Kidney tubule cell (primary cell): ENCODE measurements at regions not wholly inside any gene's neighbourhood (a gene's known extent, or its start where the extent isn't known, plus 50 kb on each side); places are given as distances from the start of the nearest gene placed in this dataset.
A peak's percentile ranks its signal among the peaks of the same experiment; 100 is the strongest.

ENCODE experiments used
- DNase-seq: peaks from one replicate; pipeline ENCODE4 v3.0.0-alpha.2; 2018; ENCODE audit warnings: low spot score

GRCh38 chr7:25952261-25953057 lies 199.5 kb upstream of the NFE2L3 start:
- no peak for DNase-seq

GRCh38 chr7:25953859-25954258 lies 198.1 kb upstream of the NFE2L3 start:
- no peak for DNase-seq

DNA sequence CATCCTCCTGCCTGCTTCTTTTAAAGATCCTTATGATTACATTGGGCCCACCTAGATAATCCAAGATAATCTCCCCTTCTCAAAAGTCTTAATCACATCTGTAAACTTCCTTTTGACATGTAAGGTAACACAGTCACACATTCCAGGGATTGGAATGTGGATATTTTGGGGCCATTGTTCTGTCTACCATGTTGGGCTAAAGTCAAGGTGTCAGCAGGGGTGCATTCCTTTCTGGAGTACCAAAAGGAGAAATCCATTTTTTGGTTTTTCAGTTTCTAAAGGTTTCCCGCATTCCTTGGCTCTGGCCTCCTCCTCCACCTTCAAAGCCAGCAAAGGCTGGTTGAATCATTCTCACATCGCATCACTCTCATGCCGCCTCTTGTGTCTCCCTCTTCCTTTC lies 197.6 kb upstream of the NFE2L3 start:
- DNase-seq: no peak

DNA sequence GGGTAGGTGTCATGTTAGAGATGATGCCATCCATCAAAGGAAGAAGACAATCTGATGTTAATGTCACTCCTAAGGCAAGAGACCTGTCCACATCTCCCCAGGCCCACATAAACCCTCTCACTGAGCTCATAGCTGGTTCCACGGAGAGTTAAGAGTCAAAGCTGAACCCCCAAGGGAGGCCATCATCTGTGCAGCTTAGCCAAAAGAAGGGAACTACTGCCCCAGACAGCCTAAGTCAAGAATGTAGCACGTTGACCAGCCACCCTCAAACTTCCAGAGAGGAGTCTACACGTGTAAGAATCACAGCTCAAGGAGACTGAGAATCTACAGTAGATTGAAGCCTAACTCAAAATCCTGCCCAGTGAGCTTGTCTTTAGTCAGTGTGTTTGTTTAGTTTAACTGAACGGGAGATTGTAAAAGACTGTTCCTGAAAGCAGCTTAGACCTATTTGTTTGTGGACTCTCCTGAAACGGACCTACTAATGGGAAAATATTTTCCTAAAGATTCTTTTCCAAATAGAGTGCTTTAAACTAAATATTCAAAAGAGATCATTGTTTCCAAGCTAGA lies 192.7 kb upstream of the NFE2L3 start:
- no peak for DNase-seq

- DNase-seq: no peak
Measured at GRCh38 chr7:25963733-25964132, 188.3 kb upstream of the NFE2L3 start.

DNA sequence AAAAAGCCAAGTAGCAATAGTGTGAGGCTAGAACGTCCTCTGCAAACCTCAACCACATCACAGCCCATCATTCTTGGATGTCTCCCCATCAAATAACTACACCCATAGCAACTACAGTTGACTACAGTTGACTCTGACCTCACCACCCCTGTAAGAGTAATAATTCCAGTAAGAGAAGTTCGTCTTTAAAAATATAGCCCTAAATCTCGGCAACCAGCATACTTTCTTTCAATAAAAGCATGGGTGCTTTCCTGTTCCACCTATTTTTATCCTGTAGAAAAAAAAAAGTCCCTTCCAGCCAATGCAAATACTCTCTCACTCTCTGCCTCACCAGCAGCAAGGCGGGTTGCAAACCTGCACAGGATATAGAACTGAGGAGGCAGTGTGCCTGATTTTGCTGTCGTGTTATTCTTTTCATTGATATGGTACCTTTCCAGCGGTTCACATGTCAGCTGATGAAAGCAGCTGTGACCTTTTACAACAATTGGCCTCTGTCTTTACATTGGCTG lies 187.5 kb upstream of the NFE2L3 start:
- DNase-seq: no peak

DNA sequence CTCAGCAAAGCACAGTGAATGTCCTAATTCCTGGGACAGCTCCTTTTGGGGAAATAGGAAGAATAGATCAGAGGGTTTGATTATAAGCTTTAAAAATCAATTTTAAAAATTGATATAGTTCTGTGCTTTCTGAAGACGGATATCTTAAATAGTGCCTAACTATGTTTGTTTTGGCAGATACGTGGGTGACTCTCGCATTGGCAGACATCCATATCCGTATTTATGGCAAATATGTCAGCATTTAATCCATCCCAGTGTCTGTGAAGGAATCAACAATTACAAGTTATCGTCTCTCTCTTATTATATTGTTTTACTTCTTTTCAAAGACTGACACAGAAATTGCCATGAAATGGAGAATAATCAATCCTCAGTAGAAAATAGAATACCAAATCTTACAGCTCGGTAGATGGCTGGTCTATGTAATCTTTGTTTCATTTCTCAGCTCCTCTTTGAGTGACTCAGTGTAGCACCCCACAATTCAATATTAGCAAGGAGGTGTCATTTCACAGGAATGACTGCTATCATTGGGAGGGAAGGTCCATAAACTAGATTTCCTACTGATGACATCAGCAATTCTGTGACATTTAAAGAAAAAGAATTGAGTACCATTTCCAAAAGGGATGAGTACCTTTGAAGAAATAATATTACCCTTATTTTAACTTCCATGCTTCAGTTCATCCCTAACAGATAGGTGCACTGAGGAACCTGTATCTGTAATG lies 186.4 kb upstream of the NFE2L3 start:
- DNase-seq: no peak

DNA sequence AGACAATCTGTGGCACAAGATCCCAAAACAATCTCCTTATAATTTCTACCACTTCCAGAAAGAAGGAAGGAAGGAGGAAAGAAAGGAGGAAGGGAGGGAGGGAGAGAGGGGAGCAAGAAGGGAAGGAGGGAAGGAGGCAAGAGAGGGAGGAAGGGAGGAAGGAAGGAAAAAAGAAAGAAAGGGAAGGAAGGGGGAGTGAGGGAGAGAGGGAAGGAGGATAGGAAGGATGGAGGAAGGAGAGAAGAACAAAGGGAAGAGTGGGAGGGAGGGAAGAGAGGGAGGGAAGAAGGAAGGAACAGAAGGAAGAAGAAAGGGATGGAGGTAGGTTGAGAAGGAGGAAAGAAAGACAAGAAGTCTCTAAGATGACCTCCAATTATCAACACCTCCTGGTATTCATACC lies 185.5 kb upstream of the NFE2L3 start:
- DNase-seq: no peak

GRCh38 chr7:25967278-25968204 lies 184.5 kb upstream of the NFE2L3 start:
- DNase-seq: no peak

DNA sequence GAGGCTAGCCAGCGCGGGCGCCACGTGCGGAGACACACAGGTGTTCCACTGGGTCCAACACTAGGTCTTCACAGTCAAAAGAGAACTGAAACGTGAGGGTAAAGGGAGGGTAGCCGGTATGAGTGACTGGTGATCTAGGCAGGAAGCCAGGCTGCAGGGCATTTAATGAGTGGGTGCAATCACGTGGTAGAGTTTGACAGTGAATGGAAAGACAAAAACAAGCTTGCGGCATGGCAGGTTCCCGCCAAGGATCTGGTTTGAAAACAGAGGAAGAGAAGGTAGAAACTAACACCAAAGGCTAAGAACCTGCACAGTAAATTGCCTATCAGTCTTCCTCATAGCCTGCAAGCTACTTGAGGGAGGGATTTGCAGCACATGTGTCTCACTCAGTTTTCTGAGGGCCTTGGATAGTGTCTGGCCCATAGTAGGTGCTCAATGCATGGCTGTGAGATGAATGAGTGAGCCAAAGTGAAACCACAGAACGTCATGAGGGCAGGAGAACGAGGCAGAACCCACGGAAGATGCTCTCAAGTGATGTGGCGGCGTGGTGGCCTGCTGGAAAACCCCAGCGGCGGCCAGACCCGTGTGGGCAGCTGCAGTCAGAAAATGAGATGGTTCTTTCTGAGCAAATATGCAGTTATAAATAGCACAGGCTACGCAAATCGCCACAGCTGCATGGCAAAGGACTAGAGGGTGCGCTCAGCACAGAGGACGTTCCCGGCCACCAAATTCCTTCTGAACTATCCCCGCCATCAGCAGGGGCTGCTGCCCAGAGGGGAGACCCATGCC lies 183.6 kb upstream of the NFE2L3 start:
- no peak for DNase-seq

DNA sequence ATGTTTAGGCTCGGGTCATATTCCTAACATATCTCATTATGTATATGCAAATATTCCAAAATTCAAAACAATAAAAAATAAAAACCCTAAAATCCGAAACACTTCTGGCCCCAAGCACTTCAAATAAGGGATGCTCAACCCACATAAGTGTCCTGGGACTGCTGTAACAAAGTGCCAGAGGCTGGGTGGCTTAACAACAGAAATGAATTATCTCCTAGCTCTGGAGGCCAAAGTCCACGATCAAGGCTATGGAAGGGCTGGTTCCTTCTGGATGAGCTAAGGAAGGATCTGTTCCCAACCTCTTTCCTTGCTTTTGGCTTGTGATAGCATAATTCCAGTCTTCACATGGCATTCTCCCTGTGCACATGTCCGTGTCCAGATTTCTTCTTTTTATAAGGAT lies 181.6 kb upstream of the NFE2L3 start:
- DNase-seq: no peak

GRCh38 chr7:25970911-25971310 lies 181.1 kb upstream of the NFE2L3 start:
- no peak for DNase-seq

DNA sequence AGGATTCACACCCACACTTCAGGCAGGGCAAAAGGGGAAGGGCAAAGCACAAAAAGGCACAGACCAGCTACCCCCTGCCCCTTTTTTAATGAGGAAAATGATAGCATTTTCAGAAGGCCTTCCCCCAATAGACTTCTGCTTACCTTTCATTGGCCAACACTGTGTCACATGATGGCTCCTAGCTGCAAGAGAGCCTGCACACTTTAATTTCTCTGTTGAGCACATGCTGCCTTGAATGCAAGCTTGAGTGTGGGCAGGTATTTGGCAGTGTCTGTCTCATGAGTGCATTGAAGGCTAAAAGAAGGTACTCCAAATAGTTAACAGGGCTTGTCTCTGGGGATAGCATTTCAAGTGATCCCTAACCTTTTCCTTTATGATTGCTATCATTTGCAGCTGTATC lies 175.4 kb upstream of the NFE2L3 start:
- no peak for DNase-seq

DNA sequence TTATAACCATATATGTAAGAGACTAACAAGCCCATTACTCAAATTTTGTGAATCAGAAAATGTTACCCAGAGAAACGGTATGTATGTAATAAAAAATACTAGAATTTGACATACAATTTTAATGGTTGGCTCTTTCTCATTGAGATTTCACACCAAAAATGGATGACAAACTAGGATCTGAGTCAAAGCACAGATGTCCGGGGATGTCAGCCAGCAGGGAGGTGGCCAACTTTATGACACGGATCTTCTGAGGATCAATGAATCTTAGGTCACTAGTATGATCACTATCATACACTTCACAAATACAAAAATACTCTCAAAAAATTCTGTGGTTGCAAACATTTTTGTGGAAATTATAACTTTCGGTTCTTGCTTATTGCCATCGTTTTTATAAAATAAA lies 173.5 kb upstream of the NFE2L3 start:
- DNase-seq: no peak

- peak; percentile 3 for DNase-seq
Measured at GRCh38 chr7:25979605-25980004, 172.4 kb upstream of the NFE2L3 start.

DNA sequence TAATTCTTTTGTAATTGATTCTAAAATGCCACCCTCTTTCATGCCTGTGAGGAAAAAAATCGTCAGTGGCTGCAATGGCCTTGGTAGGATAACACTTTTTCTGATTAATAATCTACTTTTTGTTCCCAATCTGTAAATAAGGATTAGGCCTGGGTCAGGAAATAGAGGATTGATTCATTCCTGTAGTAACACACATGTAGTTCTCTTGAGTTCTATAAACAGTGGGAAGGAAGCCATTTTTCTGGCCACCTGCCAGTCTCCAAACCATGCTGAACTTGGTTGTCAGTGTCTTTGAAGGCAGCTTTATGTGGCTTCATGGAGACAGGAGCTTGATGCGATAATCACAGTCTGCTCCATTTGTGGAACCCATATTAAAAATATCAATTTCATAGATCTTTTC lies 169.3 kb upstream of the NFE2L3 start:
- DNase-seq: no peak

GRCh38 chr7:25985196-25985595 lies 166.8 kb upstream of the NFE2L3 start:
- no peak for DNase-seq

DNA sequence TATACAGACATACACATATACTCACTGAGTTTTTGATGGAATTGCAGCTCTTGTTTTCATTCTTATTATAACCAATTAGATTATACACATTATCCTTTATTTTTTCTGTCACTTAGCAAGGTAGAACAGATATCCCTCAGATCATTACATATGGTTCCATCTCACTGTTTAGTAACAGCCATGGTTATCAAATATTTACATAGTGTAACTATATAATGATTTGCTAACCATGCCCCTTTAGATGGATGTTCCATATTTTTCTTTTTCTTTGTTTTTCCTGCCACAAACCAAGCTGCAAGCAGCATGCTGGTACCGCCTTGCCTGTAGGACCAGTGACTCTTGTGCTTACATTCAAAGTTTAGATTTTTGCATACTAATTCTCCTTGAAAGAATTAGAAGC lies 163.4 kb upstream of the NFE2L3 start:
- no peak for DNase-seq

DNA sequence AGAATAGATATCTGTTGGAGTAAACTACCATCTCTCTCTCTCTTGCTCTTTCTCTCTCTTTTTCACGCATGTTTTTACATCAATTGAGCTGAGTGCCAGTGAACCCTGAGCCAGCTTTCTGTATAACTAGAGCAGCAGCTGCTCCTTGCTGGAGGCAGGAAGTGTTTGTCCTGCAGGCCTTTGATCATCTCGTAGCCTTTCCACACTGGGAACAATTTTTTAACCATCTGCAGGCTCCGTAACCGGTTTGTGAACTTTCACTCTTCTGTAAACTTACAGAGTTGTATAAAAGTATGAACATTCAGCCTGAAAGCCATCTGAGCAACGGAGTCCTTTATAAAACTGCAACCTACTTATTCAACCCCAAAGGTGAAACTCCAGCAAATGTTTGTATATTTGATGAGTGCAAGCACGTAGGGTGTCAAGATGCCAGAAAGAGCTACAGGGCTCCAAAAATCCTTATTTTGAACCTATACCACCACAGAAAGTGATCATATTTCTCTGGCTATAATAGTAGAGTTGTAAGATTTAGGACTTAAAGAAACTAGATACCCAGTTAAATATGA lies 162.8 kb upstream of the NFE2L3 start:
- no peak for DNase-seq

DNA sequence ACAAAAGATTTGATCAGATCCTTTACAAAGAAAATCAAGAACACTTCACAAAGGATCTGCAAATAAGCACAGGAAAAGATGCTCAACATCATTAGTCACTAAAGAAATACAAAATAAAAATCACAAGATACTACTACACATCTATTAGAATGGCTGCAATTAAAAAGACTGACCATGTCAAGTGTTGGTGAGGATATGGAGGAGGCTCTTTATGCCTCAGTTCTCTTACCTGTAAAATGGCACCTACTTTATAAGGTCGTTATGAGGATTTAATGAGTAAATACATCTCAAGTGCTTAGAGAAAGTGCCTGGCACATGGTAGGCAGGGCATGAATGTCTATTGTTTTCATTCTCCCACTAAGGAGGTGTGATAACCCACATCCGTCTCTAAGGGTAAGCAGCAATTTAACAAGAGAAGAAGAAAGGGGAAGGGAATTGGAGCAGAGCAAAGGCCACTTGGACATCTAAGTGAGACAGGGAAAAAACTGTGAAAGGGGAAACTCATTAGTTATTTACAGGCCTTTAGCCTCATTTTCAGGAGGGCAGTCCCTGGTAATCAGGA lies 157.5 kb upstream of the NFE2L3 start:
- no peak for DNase-seq

DNA sequence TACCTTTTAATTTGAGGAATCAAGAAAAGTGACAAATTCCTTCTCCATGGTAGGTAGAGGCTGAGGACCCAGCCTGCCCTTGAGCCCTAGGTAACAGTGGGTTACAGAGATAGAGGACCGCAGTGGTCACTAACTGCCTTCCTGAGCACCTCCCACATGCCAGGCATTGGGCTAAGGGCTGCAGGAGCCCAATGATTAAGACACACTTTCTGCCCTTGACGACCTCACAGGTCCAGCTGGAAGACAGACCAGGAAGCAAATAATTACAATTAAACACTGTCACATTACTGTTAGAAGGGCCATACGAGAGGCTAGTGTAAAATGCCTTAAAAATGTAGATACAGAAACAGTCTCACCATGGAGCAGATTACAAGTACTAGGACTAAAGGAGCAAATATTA lies 156.8 kb upstream of the NFE2L3 start:
- DNase-seq: no peak
